ENCODE measurements at regions not wholly inside any gene's neighbourhood (a gene's known extent, or its start where the extent isn't known, plus 50 kb on each side); places are given as distances from the start of the nearest gene placed in this dataset.

GRCh38 chr3:150261418-150261817 is 146.7 kb upstream of the TSC22D2 start:
- TF ChIP-seq, protein P1, sequence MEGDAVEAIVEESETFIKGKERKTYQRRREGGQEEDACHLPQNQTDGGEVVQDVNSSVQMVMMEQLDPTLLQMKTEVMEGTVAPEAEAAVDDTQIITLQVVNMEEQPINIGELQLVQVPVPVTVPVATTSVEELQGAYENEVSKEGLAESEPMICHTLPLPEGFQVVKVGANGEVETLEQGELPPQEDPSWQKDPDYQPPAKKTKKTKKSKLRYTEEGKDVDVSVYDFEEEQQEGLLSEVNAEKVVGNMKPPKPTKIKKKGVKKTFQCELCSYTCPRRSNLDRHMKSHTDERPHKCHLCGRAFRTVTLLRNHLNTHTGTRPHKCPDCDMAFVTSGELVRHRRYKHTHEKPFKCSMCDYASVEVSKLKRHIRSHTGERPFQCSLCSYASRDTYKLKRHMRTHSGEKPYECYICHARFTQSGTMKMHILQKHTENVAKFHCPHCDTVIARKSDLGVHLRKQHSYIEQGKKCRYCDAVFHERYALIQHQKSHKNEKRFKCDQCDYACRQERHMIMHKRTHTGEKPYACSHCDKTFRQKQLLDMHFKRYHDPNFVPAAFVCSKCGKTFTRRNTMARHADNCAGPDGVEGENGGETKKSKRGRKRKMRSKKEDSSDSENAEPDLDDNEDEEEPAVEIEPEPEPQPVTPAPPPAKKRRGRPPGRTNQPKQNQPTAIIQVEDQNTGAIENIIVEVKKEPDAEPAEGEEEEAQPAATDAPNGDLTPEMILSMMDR (IDR thresholded peaks at IDR 0.05) = no peak

GRCh38 chr3:150260398-150260710 is 147.7 kb upstream of the TSC22D2 start:
- TF ChIP-seq, protein P1 (IDR thresholded peaks at IDR 0.05) = no peak

DNA sequence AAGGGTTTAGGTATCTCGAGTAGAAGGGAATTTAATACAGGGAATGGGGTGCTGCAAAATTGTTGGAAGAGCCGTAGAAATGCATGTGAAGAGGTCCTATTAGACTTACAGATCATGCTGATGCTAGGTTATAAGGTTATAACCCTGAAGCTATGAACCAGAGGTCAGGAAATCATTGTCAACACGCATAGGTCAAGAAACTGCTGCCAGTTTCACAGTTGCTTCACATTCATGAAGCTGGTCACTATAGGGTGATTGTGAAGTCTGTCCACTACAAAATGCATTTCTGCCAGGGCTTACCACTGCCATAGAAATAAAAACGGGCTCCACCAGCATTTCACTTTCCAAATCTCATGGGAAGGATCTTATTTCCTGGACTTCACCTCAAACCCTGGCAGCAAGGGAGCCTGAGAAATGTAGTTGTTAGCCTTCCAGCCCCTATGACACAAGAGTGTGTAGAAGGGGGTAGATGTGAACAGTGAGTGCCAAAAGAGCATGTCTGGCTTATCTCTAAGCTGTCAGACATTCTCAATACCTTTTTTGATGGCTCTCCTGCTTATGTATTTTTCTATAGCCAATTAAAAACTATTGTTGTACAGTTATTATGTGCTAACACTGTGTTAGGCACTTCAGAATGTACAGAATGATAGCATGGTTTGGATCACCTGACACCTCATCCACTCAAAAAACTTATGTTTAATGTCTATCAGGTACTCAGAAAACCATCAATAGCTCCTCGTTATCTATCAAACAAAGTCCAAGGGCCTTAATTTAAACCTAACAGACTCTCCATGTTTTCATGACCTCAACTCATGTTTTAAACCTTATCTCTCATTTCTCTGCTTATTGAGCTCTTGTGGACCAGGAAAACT is 148.3 kb upstream of the TSC22D2 start:
- TF ChIP-seq, protein P1 (IDR thresholded peaks at IDR 0.05) = no peak

DNA sequence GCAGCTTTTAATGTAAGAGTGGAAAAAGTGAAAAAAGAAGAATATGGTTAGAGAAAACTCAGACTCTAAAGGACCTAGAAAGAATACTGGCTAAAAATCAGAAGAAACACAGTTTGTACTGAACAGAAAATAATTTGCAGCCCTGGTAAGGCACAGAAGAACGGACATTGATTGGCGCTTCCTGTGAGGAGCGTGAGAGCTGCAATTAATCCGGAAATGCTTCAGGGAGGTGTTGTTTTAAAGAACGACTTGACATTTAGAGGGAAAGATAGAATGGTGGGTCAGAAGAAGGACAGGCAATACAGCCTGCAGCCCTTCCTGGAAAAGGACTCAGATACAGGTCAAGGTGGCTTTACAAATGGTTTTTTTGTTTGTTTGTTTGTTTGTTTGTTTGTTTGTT is 151.3 kb upstream of the TSC22D2 start:
- TF ChIP-seq, protein P1 (IDR thresholded peaks at IDR 0.05) = no peak

GRCh38 chr3:150256318-150256717 is 151.8 kb upstream of the TSC22D2 start:
- TF ChIP-seq, protein P1 (IDR thresholded peaks at IDR 0.05) = no peak

GRCh38 chr3:150255826-150256225 is 152.3 kb upstream of the TSC22D2 start:
- TF ChIP-seq, protein P1 (IDR thresholded peaks at IDR 0.05) = no peak

DNA sequence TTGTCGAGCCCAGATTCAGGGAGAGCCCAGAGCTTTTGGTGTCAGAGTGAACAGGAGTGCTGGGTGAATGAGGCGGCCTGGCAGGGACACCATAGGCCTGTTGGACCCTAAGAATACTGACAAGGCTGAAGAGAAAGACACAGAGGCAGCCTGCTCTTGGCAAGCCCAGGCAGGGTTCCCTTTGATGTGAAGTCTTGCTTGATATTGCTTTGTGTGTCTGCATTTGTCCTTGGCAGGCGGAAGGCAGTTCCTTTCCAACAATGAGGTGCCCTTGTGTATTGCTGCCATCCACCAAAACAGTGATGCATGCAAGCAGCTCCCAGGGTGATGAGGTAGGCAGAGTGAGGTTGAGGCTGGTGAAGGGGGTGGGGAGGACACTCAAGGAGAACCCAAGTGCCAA is 152.7 kb upstream of the TSC22D2 start:
- TF ChIP-seq, protein P1 (IDR thresholded peaks at IDR 0.05) = no peak

All from LNCAP (cell line).